Immature natural killer cell (primary cell): ENCODE measurements at regions not wholly inside any gene's neighbourhood (a gene's known extent, or its start where the extent isn't known, plus 50 kb on each side); places are given as distances from the start of the nearest gene placed in this dataset.

ENCODE experiments used
- DNase-seq, 3 donors: peaks; one replicate each; pipeline ENCODE4 v3.0.0; 2022; ENCODE audit warnings: mixed read lengths in 1 of 3
- H3K27ac Mint-ChIP-seq, 6 donors: one replicate each; pipeline ENCODE4 v1.8.0; 2020; ENCODE audit warnings: mixed read lengths in 6 of 6, mild to moderate bottlenecking in 5 of 6, inconsistent platforms in 4 of 6, moderate library complexity in 3 of 6
- H3K27me3 Mint-ChIP-seq, 3 donors: one replicate each; pipeline ENCODE4 v1.8.0; 2020 to 2021; ENCODE audit warnings: low read depth in 3 of 3, mild to moderate bottlenecking in 3 of 3, mixed read lengths in 3 of 3, moderate library complexity in 3 of 3, inconsistent platforms in 1 of 3
- H3K36me3 Mint-ChIP-seq, 3 donors: one replicate each; pipeline ENCODE4 v1.8.0; 2020; ENCODE audit warnings: mixed read lengths in 3 of 3, inconsistent platforms in 2 of 3, mild to moderate bottlenecking in 2 of 3
- H3K4me1 Mint-ChIP-seq, 2 donors: one replicate each; pipeline ENCODE4 v1.8.0; 2020; ENCODE audit warnings: inconsistent platforms in 2 of 2, mild to moderate bottlenecking in 2 of 2, mixed read lengths in 2 of 2, moderate library complexity in 1 of 2
- H3K4me3 Mint-ChIP-seq, 5 donors: one replicate each; pipeline ENCODE4 v1.8.0; 2020; ENCODE audit warnings: mild to moderate bottlenecking in 5 of 5, mixed read lengths in 5 of 5, inconsistent platforms in 3 of 5, moderate library complexity in 3 of 5
- H3K9me3 Mint-ChIP-seq, 6 donors: one replicate each; pipeline ENCODE4 v1.8.0; 2020; ENCODE audit warnings: mild to moderate bottlenecking in 6 of 6, mixed read lengths in 6 of 6, inconsistent platforms in 4 of 6, moderate library complexity in 3 of 6

- H3K36me3 Mint-ChIP-seq: no peaks in the 10 kb centered on the region
- peaks cover 0 to 11% (median 3%) of the 10 kb centered on the region in 6 donors for H3K9me3 Mint-ChIP-seq
- peaks cover 0 to 5% (median 0%) of the 10 kb centered on the region in 3 donors for H3K27me3 Mint-ChIP-seq
- no peak overlapping the region for H3K27ac Mint-ChIP-seq
- DNase-seq: no peak
- no peaks in the 10 kb centered on the region for H3K4me1 Mint-ChIP-seq
- H3K4me3 Mint-ChIP-seq: no peak overlapping the region
Observed at GRCh38 chr5:74103131-74104023, 477.4 kb downstream of the ARHGEF28 start.

DNA sequence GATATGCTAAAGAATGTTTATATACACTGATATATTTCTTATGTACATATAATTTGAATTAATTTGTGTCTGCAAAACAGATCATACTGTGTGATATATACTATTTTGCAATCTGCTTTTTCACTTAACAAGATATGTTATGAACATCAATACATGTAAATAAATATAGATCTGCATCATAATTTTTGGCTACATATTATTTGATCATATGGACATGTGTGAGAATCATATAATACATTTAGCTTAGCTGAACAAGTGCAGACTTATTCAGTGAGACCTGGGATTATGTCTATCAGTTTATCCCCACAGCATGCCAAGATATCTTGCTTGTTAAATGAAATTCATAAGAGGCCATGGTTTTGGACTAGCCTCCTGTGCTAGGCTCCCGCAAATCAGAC, 474.3 kb downstream of the ARHGEF28 start:
- Mint-ChIP-seq H3K4me3 (no peak overlapping the region), H3K36me3 (no peaks in the 10 kb centered on the region), H3K9me3 (peaks cover 0 to 11% (median 4%) of the 10 kb centered on the region in 6 donors), H3K27ac (no peak overlapping the region), H3K27me3 (peaks cover 2 to 5% (median 4%) of the 10 kb centered on the region in 3 donors), H3K4me1 (no peaks in the 10 kb centered on the region)
- DNase-seq: no peak

DNA sequence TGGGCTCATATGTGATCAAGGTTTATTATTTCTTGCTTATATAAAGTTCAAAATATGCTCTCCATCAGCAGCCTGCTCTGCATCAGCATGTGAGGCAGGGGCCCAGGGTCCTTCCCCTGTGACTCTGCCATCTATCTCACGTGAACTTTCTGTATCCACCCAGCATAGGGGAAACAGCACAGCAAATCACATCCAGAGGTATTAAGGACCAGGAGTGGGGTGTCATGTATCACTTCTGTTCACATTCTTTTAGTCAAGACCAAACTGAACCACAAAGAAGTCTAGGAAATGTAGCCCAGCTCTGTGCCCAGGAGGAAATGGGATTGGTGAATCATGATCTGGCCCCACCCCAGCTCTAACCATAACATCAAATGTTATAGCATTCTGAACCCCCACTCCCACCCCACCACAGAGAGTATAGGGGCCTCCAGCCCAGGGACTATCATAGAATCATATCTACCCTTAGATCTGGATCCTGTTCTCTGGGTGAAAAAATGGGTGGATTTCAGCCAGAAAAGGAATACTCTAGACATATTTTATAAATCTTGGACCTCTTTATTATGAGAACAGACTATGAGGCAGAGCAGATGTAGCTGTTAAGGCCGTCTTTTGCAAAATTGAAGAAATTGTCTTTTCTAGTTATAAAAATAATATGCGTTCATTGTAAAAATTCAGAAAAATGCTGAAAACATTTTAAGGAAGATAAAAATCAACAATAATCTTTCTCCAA, 473.7 kb downstream of the ARHGEF28 start:
- Mint-ChIP-seq H3K27me3 (peaks cover 2 to 5% (median 4%) of the 10 kb centered on the region in 3 donors), H3K9me3 (peaks cover 0 to 11% (median 4%) of the 10 kb centered on the region in 6 donors), H3K27ac (no peak overlapping the region), H3K36me3 (no peaks in the 10 kb centered on the region), H3K4me1 (no peaks in the 10 kb centered on the region), H3K4me3 (no peak overlapping the region)
- no peak for DNase-seq

DNA sequence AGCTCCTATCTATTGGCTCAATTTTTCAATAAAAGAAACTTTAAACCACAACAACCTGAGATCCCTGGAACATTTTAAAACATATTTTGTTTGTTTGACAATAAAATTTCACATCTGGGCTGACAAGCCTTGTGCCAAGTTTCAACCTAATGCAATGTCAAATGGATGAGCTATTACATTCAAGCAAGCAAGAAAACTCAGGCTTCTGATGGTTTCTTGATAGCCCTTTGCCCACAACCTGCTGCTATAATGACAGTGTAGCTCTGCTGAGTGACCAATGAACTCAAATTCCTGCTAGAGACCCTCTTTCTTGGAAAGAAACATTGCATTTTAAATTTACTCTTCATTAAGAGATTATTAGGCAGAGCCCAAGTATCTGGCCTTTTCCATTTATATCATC, 472.9 kb downstream of the ARHGEF28 start:
- Mint-ChIP-seq H3K9me3 (peaks cover 0 to 11% (median 4%) of the 10 kb centered on the region in 6 donors), H3K27ac (no peak overlapping the region), H3K36me3 (no peaks in the 10 kb centered on the region), H3K4me3 (no peak overlapping the region), H3K4me1 (no peaks in the 10 kb centered on the region), H3K27me3 (peaks cover 2 to 5% (median 4%) of the 10 kb centered on the region in 3 donors)
- no peak for DNase-seq

DNA sequence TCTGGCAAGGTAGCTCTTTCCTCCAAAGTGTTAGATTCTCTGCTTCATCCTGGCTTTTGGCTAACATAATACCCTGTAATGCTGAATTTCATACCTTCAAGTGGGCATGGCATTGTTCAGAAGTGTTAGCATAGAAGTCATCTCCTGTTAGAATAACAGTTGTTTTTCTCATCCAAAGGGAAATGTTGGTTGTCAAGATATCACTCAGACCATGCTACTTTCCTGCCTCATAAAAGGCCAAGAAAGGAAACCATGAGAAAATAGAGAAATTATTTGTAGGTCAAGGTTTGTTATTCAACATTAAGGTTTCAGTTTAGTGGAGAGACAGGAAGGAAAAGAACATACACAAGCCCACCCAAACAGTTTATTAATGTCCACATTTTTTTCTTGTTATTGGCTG, 472.5 kb downstream of the ARHGEF28 start:
- Mint-ChIP-seq H3K4me3 (no peak overlapping the region), H3K4me1 (no peaks in the 10 kb centered on the region), H3K27ac (no peak overlapping the region), H3K27me3 (peaks cover 2 to 5% (median 4%) of the 10 kb centered on the region in 3 donors), H3K9me3 (peaks cover 0 to 11% (median 4%) of the 10 kb centered on the region in 6 donors), H3K36me3 (no peaks in the 10 kb centered on the region)
- DNase-seq: no peak

DNA sequence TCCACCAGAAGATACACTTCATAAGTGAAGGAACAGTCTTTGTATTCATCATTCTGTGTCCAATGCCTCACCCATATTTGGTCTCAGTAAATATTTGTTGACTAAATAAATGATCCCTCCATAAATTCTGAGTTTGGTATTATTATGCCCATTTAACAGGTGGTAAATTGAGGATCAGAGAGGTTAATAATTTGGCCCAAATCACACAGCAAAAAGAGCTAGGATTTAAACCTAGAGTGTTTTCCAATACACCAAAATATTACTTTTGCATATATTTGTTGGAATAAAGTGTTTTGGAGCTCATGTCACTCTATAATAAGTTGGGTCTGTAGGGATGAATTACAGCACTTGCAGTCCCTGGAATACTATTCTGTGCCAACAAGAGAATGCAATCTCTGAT, 470.3 kb downstream of the ARHGEF28 start:
- Mint-ChIP-seq H3K27me3 (peaks cover 2 to 7% (median 4%) of the 10 kb centered on the region in 3 donors), H3K27ac (no peak overlapping the region), H3K36me3 (no peaks in the 10 kb centered on the region), H3K4me3 (no peak overlapping the region), H3K9me3 (peaks cover 0 to 11% (median 4%) of the 10 kb centered on the region in 6 donors), H3K4me1 (no peaks in the 10 kb centered on the region)
- no peak for DNase-seq

- Mint-ChIP-seq H3K9me3 (peaks cover 0 to 11% (median 4%) of the 10 kb centered on the region in 6 donors), H3K36me3 (no peaks in the 10 kb centered on the region), H3K4me3 (no peak overlapping the region), H3K27ac (no peak overlapping the region), H3K27me3 (peaks cover 2 to 7% (median 4%) of the 10 kb centered on the region in 3 donors), H3K4me1 (no peaks in the 10 kb centered on the region)
- no peak for DNase-seq
Observed at GRCh38 chr5:74095871-74096270, 469.9 kb downstream of the ARHGEF28 start.

GRCh38 chr5:74094782-74095108, 468.7 kb downstream of the ARHGEF28 start:
- no peak overlapping the region for H3K27ac Mint-ChIP-seq
- no peak overlapping the region for H3K4me3 Mint-ChIP-seq
- H3K9me3 Mint-ChIP-seq: peaks cover 0 to 7% (median 4%) of the 10 kb centered on the region in 6 donors
- DNase-seq: no peak
- peaks cover 2 to 7% (median 4%) of the 10 kb centered on the region in 3 donors for H3K27me3 Mint-ChIP-seq
- H3K36me3 Mint-ChIP-seq: no peaks in the 10 kb centered on the region
- H3K4me1 Mint-ChIP-seq: no peaks in the 10 kb centered on the region

GRCh38 chr5:74094096-74094781, 468.2 kb downstream of the ARHGEF28 start:
- DNase-seq: no peak
- Mint-ChIP-seq H3K9me3 (peaks cover 0 to 2% (median under 1%) of the 10 kb centered on the region in 6 donors), H3K36me3 (no peaks in the 10 kb centered on the region), H3K4me1 (no peaks in the 10 kb centered on the region), H3K4me3 (no peak overlapping the region), H3K27me3 (peaks cover 2 to 7% (median 6%) of the 10 kb centered on the region in 3 donors), H3K27ac (no peak overlapping the region)

GRCh38 chr5:74093561-74093960, 467.6 kb downstream of the ARHGEF28 start:
- peaks cover 0 to 2% (median 0%) of the 10 kb centered on the region in 6 donors for H3K9me3 Mint-ChIP-seq
- no peak overlapping the region for H3K4me3 Mint-ChIP-seq
- peaks cover 2 to 7% (median 6%) of the 10 kb centered on the region in 3 donors for H3K27me3 Mint-ChIP-seq
- no peak overlapping the region for H3K27ac Mint-ChIP-seq
- DNase-seq: no peak
- no peaks in the 10 kb centered on the region for H3K36me3 Mint-ChIP-seq
- no peaks in the 10 kb centered on the region for H3K4me1 Mint-ChIP-seq

DNA sequence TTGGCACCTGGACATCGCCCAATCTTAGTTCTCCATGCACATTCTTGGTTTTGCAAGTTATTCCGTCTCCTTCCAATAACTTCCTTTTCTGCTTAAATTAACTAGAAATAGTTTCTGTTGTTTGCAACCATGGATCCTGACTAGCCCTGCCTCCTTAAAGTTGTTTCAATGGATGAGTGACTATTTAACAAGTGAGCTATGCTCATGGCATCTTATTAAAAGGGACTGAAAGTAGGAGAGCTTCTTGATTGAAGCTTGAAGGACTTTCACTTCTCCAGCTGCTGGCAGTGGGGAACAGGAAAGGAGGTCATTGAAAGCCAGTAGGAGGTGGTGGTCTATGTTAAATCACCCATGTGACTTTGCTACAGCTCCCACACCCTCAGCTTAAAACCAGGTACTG, 466.8 kb downstream of the ARHGEF28 start:
- no peaks in the 10 kb centered on the region for H3K36me3 Mint-ChIP-seq

DNA sequence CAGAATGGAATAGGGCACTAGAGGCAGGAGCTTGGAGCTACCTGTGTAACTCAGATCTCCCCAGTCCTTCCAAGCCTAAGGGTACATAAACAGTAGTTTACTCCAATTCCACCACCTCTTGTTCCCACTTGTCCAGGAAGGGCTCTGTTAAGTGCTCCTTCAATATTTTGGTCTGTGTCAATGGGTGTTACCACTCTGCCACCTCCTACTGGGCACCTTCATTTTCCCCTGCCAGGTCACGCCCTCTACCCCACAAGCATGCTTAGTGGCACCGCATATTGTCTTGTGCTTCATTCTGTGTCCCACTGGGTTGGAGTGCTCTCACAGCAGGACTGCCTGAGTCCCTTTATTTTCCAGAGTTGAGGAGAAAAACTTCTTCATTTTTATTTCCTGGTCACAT, 459.8 kb downstream of the ARHGEF28 start:
- Mint-ChIP-seq H3K4me3 (no peak overlapping the region), H3K4me1 (no peaks in the 10 kb centered on the region), H3K27me3 (peaks cover 0 to 12% (median 4%) of the 10 kb centered on the region in 3 donors), H3K27ac (no peak overlapping the region), H3K36me3 (no peaks in the 10 kb centered on the region), H3K9me3 (no peaks in the 10 kb centered on the region)
- no peak for DNase-seq

More for the DNA sequence above, 466.8 kb downstream of the ARHGEF28 start:
- Mint-ChIP-seq H3K4me3 (no peak overlapping the region), H3K9me3 (peaks cover 0 to 2% (median 0%) of the 10 kb centered on the region in 6 donors), H3K27me3 (peaks cover 2 to 6% (median 6%) of the 10 kb centered on the region in 3 donors), H3K27ac (no peak overlapping the region), H3K4me1 (no peaks in the 10 kb centered on the region)
- no peak for DNase-seq

- Mint-ChIP-seq H3K36me3 (no peaks in the 10 kb centered on the region), H3K27ac (no peak overlapping the region)
- DNase-seq: no peak
Observed at GRCh38 chr5:74085186-74085585, 459.2 kb downstream of the ARHGEF28 start.

More at GRCh38 chr5:74085186-74085585, 459.2 kb downstream of the ARHGEF28 start:
- no peak overlapping the region for H3K4me3 Mint-ChIP-seq
- no peaks in the 10 kb centered on the region for H3K9me3 Mint-ChIP-seq
- H3K27me3 Mint-ChIP-seq: peaks cover 0 to 12% (median 4%) of the 10 kb centered on the region in 3 donors
- H3K4me1 Mint-ChIP-seq: no peaks in the 10 kb centered on the region
